Heart right ventricle (tissue), 16 donors: ENCODE measurements at regions not wholly inside any gene's neighbourhood (a gene's known extent, or its start where the extent isn't known, plus 50 kb on each side); places are given as distances from the start of the nearest gene placed in this dataset.

Experiments used
- ATAC-seq, 8 donors: fragments of 200-7000 bp; cut with Tn5 transposase; one replicate each; pipeline ENCODE4 v1.9.1; 2020; ENCODE audit warnings: mild to moderate bottlenecking in 8 of 8, moderate library complexity in 8 of 8, moderate number of reproducible peaks in 1 of 8
- DNase-seq, 2 donors: peaks; one replicate each; pipeline ENCODE4 v3.0.0-alpha.2; 2020
- H3K27ac ChIP-seq, 10 donors: fragments of 200-600 bp; sonication (generic) in 2 of 10; one replicate each; pipeline versions ENCODE4 v1.5.0 to v1.8.0; 2020 to 2022; ENCODE audit warnings: mild to moderate bottlenecking in 3 of 10
- H3K27me3 ChIP-seq, 7 donors: fragments of 200-600 bp; one replicate each; pipeline ENCODE4 v1.8.0; 2021 to 2022; ENCODE audit warnings: mild to moderate bottlenecking in 2 of 7
- H3K36me3 ChIP-seq, 9 donors: fragments of 200-600 bp; sonication (generic) in 1 of 9; one replicate each; pipeline versions ENCODE4 v1.5.0 to v1.8.0; 2020 to 2022; ENCODE audit warnings: mild to moderate bottlenecking in 2 of 9
- H3K4me1 ChIP-seq, 9 donors: fragments of 200-600 bp; sonication (generic) in 1 of 9; one replicate each; pipeline versions ENCODE4 v1.5.0 to v1.8.0; 2020 to 2022; ENCODE audit warnings: mild to moderate bottlenecking in 4 of 9
- H3K4me3 ChIP-seq, 10 donors: fragments of 200-600 bp; sonication (generic) in 2 of 10; one replicate each; pipeline versions ENCODE4 v1.5.0 to v1.8.0; 2020 to 2022; ENCODE audit warnings: mild to moderate bottlenecking in 7 of 10, moderate library complexity in 2 of 10
- H3K9me3 ChIP-seq, 11 donors: fragments of 200-600 bp in 10 of 11; sonication (generic) in 2 of 11; one replicate each; pipeline versions ENCODE4 v1.5.0 to v1.8.0; 2013 to 2022; ENCODE audit warnings: mild to moderate bottlenecking in 2 of 11, control low read depth in 1 of 11, moderate library complexity in 1 of 11
- whole genome bisulfite sequencing, 2 donors: extraction: QIAGEN DNeasy Blood & Tissue Kit; methylation state at CpG; one replicate each; pipeline ENCODE4 v1.1.7; 2013; ENCODE audit warnings: inconsistent platforms in 1 of 2; 5-methylcytosine and 5-hydroxymethylcytosine counted together
- intact Hi-C, 10 donors: fragments of 100-400 bp; cut with DNase I; formaldehyde crosslinking; loops; one replicate each; pipeline versions ENCODE4 v1.11.1 to v1.14.2; 2022
- TF ChIP-seq, protein P1 (sequence below), 9 donors: fragments of 200-600 bp; sonication (generic) in 2 of 9; IDR thresholded peaks; one replicate each; pipeline versions ENCODE4 v1.5.0 to v1.8.0; 2021 to 2022; ENCODE audit warnings: antibody characterized with exemption in 9 of 9, mild to moderate bottlenecking in 5 of 9, moderate library complexity in 1 of 9
- donor health status: Arrhythmogenic right ventricular cardiomyopathy.
- donor health status: ischemic (EF 13 %, LVEDD 7.1; RV severe dilation, severe dysfunction).
- donor health status: healthy with polysubstance abuse.
- donor health status: DM: no; HTN: yes; CAD: no.
- donor health status: DM: no; HTN: no; CAD: no.
- donor health status: ischemic (EF 25% LVEDD 6.9; RV normal size, moderate dysfunction).
- donor health status: ischemic (EF 25% LVEDD 5.7; RV mildly dilated, moderate dysfunction).
- donor health status: healthy.
- donor health status: DM: yes; HTN: yes; CAD: no.
- donor health status: Ischemic cardiomyopathy.
- donor health status: ischemic (EF 35%, LVEDD 5.7; RV mildly dilated, moderate dysfunction).
- donor health status: nonischemic (EF 11% LVEDD 7.7; RV severe dilation, severe dysfunction).
- donor health status: DM: yes; HTN: yes; CAD: no.
- donor health status: PGD.
- donor health status: ischemic (EF 29% LVEDD 5.4; RV normal size, mild dysfunction).
- donor health status: nonischemic (EF 23%, LVEDD 6.1; RV moderate dilation, normal function).

DNA sequence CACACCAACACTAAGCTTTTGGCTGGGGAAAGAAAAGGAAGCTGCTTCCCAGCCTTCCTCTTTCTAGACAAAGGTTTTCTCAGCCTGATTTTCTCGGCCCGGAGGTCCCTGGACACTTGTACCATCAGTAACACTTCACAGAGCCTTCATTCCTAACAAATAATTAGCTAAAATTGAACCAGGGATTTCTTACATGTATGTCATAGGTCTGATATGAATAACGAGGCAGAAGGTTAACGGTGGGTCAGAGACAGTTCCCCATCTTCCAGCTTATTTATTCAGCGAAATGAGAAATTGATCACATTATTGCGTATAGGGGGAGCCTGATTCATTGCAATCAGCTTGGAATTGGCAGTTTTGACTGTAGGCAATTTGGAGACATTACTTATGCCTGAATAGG is 142.5 kb downstream of the SALL1 start:
- TF ChIP-seq, protein P1, sequence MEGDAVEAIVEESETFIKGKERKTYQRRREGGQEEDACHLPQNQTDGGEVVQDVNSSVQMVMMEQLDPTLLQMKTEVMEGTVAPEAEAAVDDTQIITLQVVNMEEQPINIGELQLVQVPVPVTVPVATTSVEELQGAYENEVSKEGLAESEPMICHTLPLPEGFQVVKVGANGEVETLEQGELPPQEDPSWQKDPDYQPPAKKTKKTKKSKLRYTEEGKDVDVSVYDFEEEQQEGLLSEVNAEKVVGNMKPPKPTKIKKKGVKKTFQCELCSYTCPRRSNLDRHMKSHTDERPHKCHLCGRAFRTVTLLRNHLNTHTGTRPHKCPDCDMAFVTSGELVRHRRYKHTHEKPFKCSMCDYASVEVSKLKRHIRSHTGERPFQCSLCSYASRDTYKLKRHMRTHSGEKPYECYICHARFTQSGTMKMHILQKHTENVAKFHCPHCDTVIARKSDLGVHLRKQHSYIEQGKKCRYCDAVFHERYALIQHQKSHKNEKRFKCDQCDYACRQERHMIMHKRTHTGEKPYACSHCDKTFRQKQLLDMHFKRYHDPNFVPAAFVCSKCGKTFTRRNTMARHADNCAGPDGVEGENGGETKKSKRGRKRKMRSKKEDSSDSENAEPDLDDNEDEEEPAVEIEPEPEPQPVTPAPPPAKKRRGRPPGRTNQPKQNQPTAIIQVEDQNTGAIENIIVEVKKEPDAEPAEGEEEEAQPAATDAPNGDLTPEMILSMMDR (IDR thresholded peaks at IDR 0.05), result no peak
- DNase-seq (no peak), ATAC-seq (no peak)
- no peak overlapping the region for H3K27ac ChIP-seq
- peaks cover 0 to 30% (median 0%) of the 10 kb centered on the region in 11 donors for H3K9me3 ChIP-seq
- intact Hi-C loops, result loop anchor here in 1 of 10 donors (10.0 kb wide), 1 partner anchor 56 kb away; no protein-coding TSS in a partner anchor
- H3K4me3 ChIP-seq, result no peak overlapping the region
- H3K36me3 ChIP-seq, result no peaks in the 10 kb centered on the region
- no peaks in the 10 kb centered on the region for H3K4me1 ChIP-seq
- no peaks in the 10 kb centered on the region for H3K27me3 ChIP-seq
- 69 to 71% methylated on average over 6 of the region's 6 CpGs for WGBS, 2 donors

DNA sequence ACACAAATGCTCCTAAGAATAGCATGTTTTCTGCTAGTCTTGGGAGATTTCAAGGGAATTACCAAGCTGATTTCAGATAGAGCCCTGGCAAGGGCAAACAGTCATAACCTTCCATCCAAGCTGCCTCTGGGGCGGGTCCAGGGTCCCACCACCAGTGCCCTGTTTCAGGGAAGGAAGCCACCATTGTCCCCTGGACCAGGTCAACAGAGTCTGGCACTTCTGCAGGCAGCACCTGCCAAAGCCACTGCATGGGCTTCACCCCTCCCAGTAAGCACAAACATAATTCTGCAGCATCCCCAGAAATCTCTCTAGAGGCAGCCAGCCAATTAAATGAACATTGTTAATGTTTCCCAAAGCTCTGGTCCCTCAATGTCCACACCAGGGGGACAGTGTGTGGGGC is 143.0 kb downstream of the SALL1 start:
- no peak overlapping the region for H3K27ac ChIP-seq
- WGBS, 2 donors, result 76 to 83% methylated on average over 1 of the region's 1 CpG
- DNase-seq (no peak), ATAC-seq (no peak)
- H3K4me3 ChIP-seq, result no peak overlapping the region
- H3K36me3 ChIP-seq, result no peaks in the 10 kb centered on the region
- peaks cover 0 to 30% (median 0%) of the 10 kb centered on the region in 11 donors for H3K9me3 ChIP-seq
- intact Hi-C loops, result loop anchor here in 1 of 10 donors (10.0 kb wide), 1 partner anchor 57 kb away; no protein-coding TSS in a partner anchor
- TF ChIP-seq, protein P1 (IDR thresholded peaks at IDR 0.05), result no peak
- H3K27me3 ChIP-seq, result no peaks in the 10 kb centered on the region
- H3K4me1 ChIP-seq, result no peaks in the 10 kb centered on the region

DNA sequence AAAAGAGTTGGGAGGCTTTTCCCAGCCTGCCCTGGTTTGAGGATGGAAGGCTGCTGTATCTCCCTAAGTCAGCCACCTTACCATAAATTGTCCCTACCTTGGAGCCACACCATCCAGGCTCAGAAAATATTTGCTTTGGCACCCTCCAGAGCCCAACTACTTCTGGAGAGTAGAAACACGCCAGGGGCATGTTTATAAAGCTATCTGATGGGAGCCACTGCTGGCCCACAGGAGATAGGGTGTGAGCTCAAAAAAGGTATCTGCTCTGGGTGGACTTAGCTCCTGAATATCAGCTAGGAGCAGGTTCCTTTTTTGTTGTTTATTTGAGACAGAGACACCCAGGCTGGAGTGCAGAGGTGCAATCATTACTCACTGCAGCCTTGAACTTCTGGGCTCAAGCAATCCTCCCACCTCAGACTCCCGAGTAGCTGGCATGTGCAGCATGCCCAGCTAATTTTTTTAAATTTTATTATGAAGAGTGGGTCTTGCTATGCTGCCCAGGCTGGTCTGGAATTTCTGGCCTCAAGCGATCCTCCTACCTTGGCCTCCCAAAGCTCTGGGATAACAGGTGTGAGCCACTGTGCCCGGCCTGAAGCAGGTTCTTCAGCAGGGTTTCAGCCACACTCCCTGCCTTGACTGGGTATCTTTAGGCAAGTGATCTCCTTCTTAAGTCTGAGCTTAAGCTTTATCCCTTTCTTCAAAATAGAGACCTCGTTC is 147.1 kb downstream of the SALL1 start:
- peak in 1 of 8 donors; percentile 24 for ATAC-seq
- TF ChIP-seq, protein P1 (IDR thresholded peaks at IDR 0.05), result no peak
- intact Hi-C loops, result loop anchor here in 1 of 10 donors (10.0 kb wide), 1 partner anchor 61 kb away; no protein-coding TSS in a partner anchor
- WGBS, 2 donors, result 74% methylated on average over 5 of the region's 5 CpGs
- Histone ChIP-seq H3K9me3 (peaks cover 0 to 16% (median 0%) of the 10 kb centered on the region in 11 donors), H3K4me3 (no peak overlapping the region), H3K36me3 (no peaks in the 10 kb centered on the region), H3K27me3 (peaks cover 0 to 5% (median 0%) of the 10 kb centered on the region in 7 donors), H3K27ac (no peak overlapping the region), H3K4me1 (no peaks in the 10 kb centered on the region)
- DNase-seq, result no peak

DNA sequence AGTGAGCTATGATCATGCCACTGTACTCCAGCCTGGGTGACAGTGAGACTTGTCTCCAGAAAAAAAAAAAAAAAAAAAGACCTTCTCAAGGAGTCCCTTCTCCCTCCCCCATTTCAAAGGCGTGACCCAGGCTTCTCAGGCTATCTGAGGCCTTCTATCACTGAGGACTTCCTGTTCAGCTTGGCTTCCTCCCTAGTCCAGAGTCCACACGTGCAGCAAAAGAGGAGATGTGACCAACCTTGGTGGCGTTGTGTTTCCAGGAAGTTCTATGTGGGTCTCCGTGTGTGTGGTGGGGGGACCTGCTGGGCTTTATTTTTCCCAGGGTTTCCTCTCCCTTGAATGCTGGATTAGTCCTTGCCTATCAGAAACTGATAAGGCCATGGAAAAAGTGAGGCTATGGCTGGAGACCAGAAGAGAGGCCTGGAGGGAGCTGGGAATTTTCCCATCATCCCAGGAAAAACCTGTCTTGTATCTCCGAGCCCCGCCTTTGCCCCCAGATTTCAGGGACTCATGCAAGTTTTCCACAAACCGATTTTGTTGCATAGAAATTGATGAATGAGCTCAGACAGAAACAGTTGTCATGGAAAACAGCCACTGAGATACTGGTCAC is 148.1 kb downstream of the SALL1 start:
- Histone ChIP-seq H3K4me1 (no peaks in the 10 kb centered on the region), H3K36me3 (no peaks in the 10 kb centered on the region), H3K27me3 (peaks cover 0 to 6% (median 0%) of the 10 kb centered on the region in 7 donors), H3K9me3 (peaks cover 0 to 10% (median 0%) of the 10 kb centered on the region in 11 donors), H3K27ac (no peak overlapping the region), H3K4me3 (no peak overlapping the region)
- WGBS, 2 donors, result 40 to 46% methylated on average over 7 of the region's 7 CpGs
- TF ChIP-seq, protein P1 (IDR thresholded peaks at IDR 0.05), result no peak
- intact Hi-C loops, result loop anchor here in 1 of 10 donors (10.0 kb wide), 1 partner anchor 62 kb away; no protein-coding TSS in a partner anchor
- DNase-seq, result peak in 1 of 2 donors; percentile 12
- peak in 6 of 8 donors; percentile 18 to 70 (median 31) for ATAC-seq
